A549 (cell line): ENCODE measurements at regions not wholly inside any gene's neighbourhood (a gene's known extent, or its start where the extent isn't known, plus 50 kb on each side); places are given as distances from the start of the nearest gene placed in this dataset.

Source experiments
- ATAC-seq, 2 experiments: fragments of 200-7000 bp in 1 of 2; fragments of >200 bp in 1 of 2; cut with Nextera tagmentation in 1 of 2; cut with Tn5 transposase in 1 of 2; 3 replicates each; pipeline versions ENCODE4 v1.8.0 to v1.9.1; 2018 to 2020; ENCODE audit warnings: mild to moderate bottlenecking in 1 of 2, moderate library complexity in 1 of 2
- CTCF ChIA-PET: fragments of 300-600 bp; sonication (Branson Sonifier 250); formaldehyde crosslinking; extraction: SDS; loops from one replicate; lab custom pipeline; 2021; ENCODE audit warnings: antibody characterized with exemption, inconsistent platforms; lab: Yijun Ruan, JAX
- POLR2A ChIA-PET: fragments of 350-600 bp; formaldehyde crosslinking; extraction: SDS; loops from one replicate; lab custom pipeline; 2021; ENCODE audit warnings: antibody characterized with exemption, inconsistent platforms; lab: Yijun Ruan, JAX
- DNase-seq, 2 experiments: peaks; one replicate each; pipeline versions ENCODE4 v3.0.0 to v3.0.0-alpha.2; 2011 to 2016; ENCODE audit warnings: low read depth in 1 of 2, low spot score in 1 of 2
- FAIRE-seq: peaks from 2 replicates; lab custom pipeline; 2011; peaks lifted over from hg19 to GRCh38; lab: Jason Lieb, UNC
- H3K27ac ChIP-seq, 2 experiments: fragments of >200 bp; sonication (Bioruptor Twin); formaldehyde crosslinking; 3 replicates each; pipeline ENCODE4 v1.5.1; 2016 to 2017
- H3K4me1 ChIP-seq: fragments of >200 bp; sonication (Bioruptor Twin); formaldehyde crosslinking; 3 replicates; pipeline ENCODE4 v1.6.1; 2016
- H3K4me2 ChIP-seq: fragments of >200 bp; sonication (Bioruptor Twin); formaldehyde crosslinking; 3 replicates; pipeline ENCODE4 v1.6.1; 2016
- H3K4me3 ChIP-seq: fragments of >200 bp; sonication (Bioruptor Twin); formaldehyde crosslinking; 3 replicates; pipeline ENCODE4 v1.5.1; 2016
- H3K9me3 ChIP-seq: fragments of >200 bp; sonication (Bioruptor Twin); formaldehyde crosslinking; 3 replicates; pipeline ENCODE4 v1.6.1; 2016
- BHLHE40 ChIP-seq: IDR thresholded peaks from 2 replicates; pipeline ENCODE4 v1.6.1; 2012; ENCODE audit warnings: low read depth, low read length, inconsistent platforms
- CBX2 ChIP-seq: fragments of 200-600 bp; sonication (generic); IDR thresholded peaks from 2 replicates; pipeline ENCODE4 v1.6.1; 2016; ENCODE audit warnings: low read depth, mild to moderate bottlenecking, borderline replicate concordance
- CEBPB ChIP-seq, 2 experiments: fragments of >200 bp in 1 of 2; sonication (Bioruptor Twin) in 1 of 2; formaldehyde crosslinking in 1 of 2; IDR thresholded peaks; 2 replicates each; pipeline ENCODE4 v1.6.1; 2012 to 2016
- EHF ChIP-seq: fragments of 250-450 bp; sonication (Bioruptor Pico); IDR thresholded peaks from 2 replicates; pipeline ENCODE4 v1.5.0; 2020; ENCODE audit warnings: mild to moderate bottlenecking
- EP300 ChIP-seq, 2 experiments: fragments of >200 bp; sonication (Bioruptor Twin); formaldehyde crosslinking; IDR thresholded peaks; 2 replicates in 1 of 2; 3 replicates in 1 of 2; pipeline ENCODE4 v1.6.1; 2016 to 2017
- FOSB ChIP-seq: fragments of 250-450 bp; sonication (Bioruptor Pico); IDR thresholded peaks from 2 replicates; pipeline ENCODE4 v1.5.0; 2020; ENCODE audit warnings: mild to moderate bottlenecking, moderate library complexity
- HDAC2 ChIP-seq: fragments of 200-600 bp; sonication (generic); IDR thresholded peaks from 2 replicates; pipeline ENCODE4 v1.6.1; 2016
- HES2 ChIP-seq: fragments of >200 bp; sonication (Bioruptor Twin); formaldehyde crosslinking; IDR thresholded peaks from 2 replicates; pipeline ENCODE4 v1.6.1; 2016
- HOXB5 ChIP-seq: fragments of 250-450 bp; sonication (Bioruptor Pico); IDR thresholded peaks from 2 replicates; pipeline ENCODE4 v1.5.0; 2020; ENCODE audit warnings: mild to moderate bottlenecking, moderate library complexity
- JUNB ChIP-seq: fragments of >200 bp; sonication (Bioruptor Twin); formaldehyde crosslinking; IDR thresholded peaks from 2 replicates; pipeline ENCODE4 v1.6.1; 2016
- KDM1A ChIP-seq: fragments of 200-600 bp; sonication (generic); IDR thresholded peaks from 2 replicates; pipeline ENCODE4 v1.6.1; 2016; ENCODE audit warnings: low read depth, mild to moderate bottlenecking
- NR3C1 ChIP-seq: fragments of >200 bp; sonication (Bioruptor Twin); formaldehyde crosslinking; IDR thresholded peaks from 3 replicates; pipeline ENCODE4 v1.6.1; 2017
- POLR2A ChIP-seq: IDR thresholded peaks from 2 replicates; pipeline ENCODE4 v1.6.1; 2012; ENCODE audit warnings: mild to moderate bottlenecking, low read length
- POLR2AphosphoS2 ChIP-seq: conservative IDR thresholded peaks from 2 replicates; pipeline ENCODE4 v1.6.1; 2012; ENCODE audit warnings: low read length, improper control_type of control experiment, inconsistent platforms
- RCOR1 ChIP-seq: fragments of 150-350 bp; IDR thresholded peaks from 2 replicates; pipeline ENCODE4 v1.6.1; 2014; ENCODE audit warnings: antibody characterized with exemption, low read length, low read depth
- REST ChIP-seq: fragments of 200-600 bp; sonication (generic); IDR thresholded peaks from 2 replicates; pipeline ENCODE4 v1.6.1; 2016; ENCODE audit warnings: antibody characterized with exemption, mild to moderate bottlenecking, moderate library complexity
- SREBF2 ChIP-seq: fragments of 450-650 bp; IDR thresholded peaks from 2 replicates; pipeline ENCODE4 v1.6.1; 2014; ENCODE audit warnings: mild to moderate bottlenecking, moderate library complexity
- TFCP2L1 ChIP-seq: fragments of 250-450 bp; sonication (Bioruptor Pico); IDR thresholded peaks from 2 replicates; pipeline ENCODE4 v1.5.0; 2021; ENCODE audit warnings: mild to moderate bottlenecking
- USF2 ChIP-seq: fragments of 450-650 bp; IDR thresholded peaks from 2 replicates; pipeline ENCODE4 v1.6.1; 2014; ENCODE audit warnings: antibody characterized with exemption
- ZC3H11A ChIP-seq: fragments of 450-650 bp; IDR thresholded peaks from 2 replicates; pipeline ENCODE4 v1.6.1; 2014; ENCODE audit warnings: antibody characterized with exemption, mild to moderate bottlenecking
- WGBS: methylation state at CpG from one replicate; pipeline ENCODE4 v1.1.6; 2017; ENCODE audit errors: missing lambda C conversion rate; 5-methylcytosine and 5-hydroxymethylcytosine counted together
- TF ChIP-seq, protein P1 (sequence below): fragments of >200 bp; sonication (Bioruptor Twin); formaldehyde crosslinking; IDR thresholded peaks from 3 replicates; pipeline ENCODE4 v1.6.1; 2016
- TF ChIP-seq, protein P2 (sequence below): fragments of 250-450 bp; sonication (Bioruptor Pico); IDR thresholded peaks from 2 replicates; pipeline ENCODE4 v1.5.0; 2021; ENCODE audit warnings: mild to moderate bottlenecking, moderate library complexity, borderline replicate concordance

GRCh38 chr4:8699063-8699385 lies 106.5 kb downstream of the CPZ start:
- no peak for TF ChIP-seq HES2
- TF ChIP-seq FOSB (CRISPR knock-in tag) = no peak
- no peak for TF ChIP-seq HDAC2
- no peak for TF ChIP-seq KDM1A
- no peak for TF ChIP-seq POLR2A
- no peak for TF ChIP-seq TFCP2L1 (CRISPR knock-in tag)
- TF ChIP-seq CBX2 = no peak
- no peak for TF ChIP-seq POLR2AphosphoS2
- no peak for TF ChIP-seq NR3C1
- no peak for TF ChIP-seq EHF (CRISPR knock-in tag)

DNA sequence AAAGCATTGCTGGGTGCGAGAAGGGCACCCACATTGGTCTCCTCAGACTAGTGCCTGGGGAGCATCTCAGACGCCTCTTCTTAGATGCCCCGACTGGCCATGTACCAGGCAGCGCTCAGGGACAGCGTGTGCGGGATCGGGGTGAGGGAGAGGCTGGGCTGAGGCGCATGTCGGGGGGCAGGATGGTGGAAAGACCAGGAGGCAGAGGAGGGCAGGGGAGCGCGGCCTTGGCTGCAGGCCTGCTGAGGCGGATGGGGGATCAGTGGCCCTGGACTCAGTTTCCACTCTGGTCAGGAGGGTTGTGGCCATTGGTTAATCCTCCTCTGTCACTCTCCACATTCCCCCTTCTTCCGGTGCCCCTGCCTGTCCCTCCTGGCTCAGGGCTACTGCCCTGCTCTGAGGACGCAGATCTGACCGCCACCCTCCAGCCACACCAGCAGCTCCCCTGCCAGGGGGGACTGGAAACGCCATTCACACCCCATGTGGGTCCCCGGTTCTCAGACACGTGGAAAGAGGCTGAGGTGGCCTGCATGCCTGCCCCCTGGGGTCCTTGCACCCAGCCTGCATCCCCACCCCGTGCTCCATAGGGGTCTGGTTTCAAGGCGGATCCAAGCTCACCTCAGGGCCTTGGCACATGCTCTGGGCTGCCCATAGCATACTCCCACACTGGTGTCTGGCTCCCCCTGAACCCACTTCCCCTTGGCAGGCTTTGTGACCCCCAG lies 105.9 kb downstream of the CPZ start:
- ChIA-PET POLR2A (no interaction called here), CTCF (no interaction called here)
- Histone ChIP-seq H3K4me3 (no peak overlapping the region), H3K4me1 (no peaks in the 10 kb centered on the region), H3K27ac (no peak overlapping the region), H3K4me2 (no peak overlapping the region), H3K9me3 (no peaks in the 10 kb centered on the region)
- no peak for TF ChIP-seq EP300 (IDR thresholded peaks at IDR 0.05)
- no peak for TF ChIP-seq RCOR1
- no peak for TF ChIP-seq SREBF2
- TF ChIP-seq CEBPB (IDR thresholded peaks at IDR 0.05) = no peak
- no peak for TF ChIP-seq JUNB
- TF ChIP-seq ZC3H11A = no peak
- TF ChIP-seq USF2 = no peak
- no peak for TF ChIP-seq BHLHE40
- TF ChIP-seq HOXB5 (CRISPR knock-in tag) = no peak
- TF ChIP-seq, protein P1, sequence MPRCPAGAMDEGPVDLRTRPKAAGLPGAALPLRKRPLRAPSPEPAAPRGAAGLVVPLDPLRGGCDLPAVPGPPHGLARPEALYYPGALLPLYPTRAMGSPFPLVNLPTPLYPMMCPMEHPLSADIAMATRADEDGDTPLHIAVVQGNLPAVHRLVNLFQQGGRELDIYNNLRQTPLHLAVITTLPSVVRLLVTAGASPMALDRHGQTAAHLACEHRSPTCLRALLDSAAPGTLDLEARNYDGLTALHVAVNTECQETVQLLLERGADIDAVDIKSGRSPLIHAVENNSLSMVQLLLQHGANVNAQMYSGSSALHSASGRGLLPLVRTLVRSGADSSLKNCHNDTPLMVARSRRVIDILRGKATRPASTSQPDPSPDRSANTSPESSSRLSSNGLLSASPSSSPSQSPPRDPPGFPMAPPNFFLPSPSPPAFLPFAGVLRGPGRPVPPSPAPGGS = no peak
- no peak for TF ChIP-seq HDAC2
- TF ChIP-seq, protein P2, sequence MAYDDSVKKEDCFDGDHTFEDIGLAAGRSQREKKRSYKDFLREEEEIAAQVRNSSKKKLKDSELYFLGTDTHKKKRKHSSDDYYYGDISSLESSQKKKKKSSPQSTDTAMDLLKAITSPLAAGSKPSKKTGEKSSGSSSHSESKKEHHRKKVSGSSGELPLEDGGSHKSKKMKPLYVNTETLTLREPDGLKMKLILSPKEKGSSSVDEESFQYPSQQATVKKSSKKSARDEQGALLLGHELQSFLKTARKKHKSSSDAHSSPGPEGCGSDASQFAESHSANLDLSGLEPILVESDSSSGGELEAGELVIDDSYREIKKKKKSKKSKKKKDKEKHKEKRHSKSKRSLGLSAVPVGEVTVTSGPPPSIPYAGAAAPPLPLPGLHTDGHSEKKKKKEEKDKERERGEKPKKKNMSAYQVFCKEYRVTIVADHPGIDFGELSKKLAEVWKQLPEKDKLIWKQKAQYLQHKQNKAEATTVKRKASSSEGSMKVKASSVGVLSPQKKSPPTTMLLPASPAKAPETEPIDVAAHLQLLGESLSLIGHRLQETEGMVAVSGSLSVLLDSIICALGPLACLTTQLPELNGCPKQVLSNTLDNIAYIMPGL (CRISPR knock-in tag) = no peak
- no peak for TF ChIP-seq TFCP2L1 (CRISPR knock-in tag)
- no peak for TF ChIP-seq NR3C1
- TF ChIP-seq REST = no peak
- no peak for ATAC-seq
- FAIRE-seq = no peak
- WGBS = 53% methylated on average over 15 of the region's 20 CpGs
- DNase-seq = no peak

More at GRCh38 chr4:8699063-8699385, 106.5 kb downstream of the CPZ start:
- H3K4me3 ChIP-seq = no peak overlapping the region
- no peak overlapping the region for H3K4me2 ChIP-seq
- H3K4me1 ChIP-seq = no peaks in the 10 kb centered on the region
- ATAC-seq (no peak), FAIRE-seq (no peak), DNase-seq (no peak)
- WGBS = 30% methylated on average over 3 of the region's 4 CpGs
- no peak overlapping the region for H3K27ac ChIP-seq
- ChIA-PET POLR2A (no interaction called here), CTCF (interaction anchor here (0.9 kb wide), 1 partner anchor 10 kb away, joined by 3 read pairs; no protein-coding TSS in a partner anchor)
- H3K9me3 ChIP-seq = no peaks in the 10 kb centered on the region
